Gastroesophageal sphincter (tissue), 3 donors: ENCODE measurements at regions not wholly inside any gene's neighbourhood (a gene's known extent, or its start where the extent isn't known, plus 50 kb on each side); places are given as distances from the start of the nearest gene placed in this dataset.

Experiments used
- EP300 ChIP-seq: sonication (generic); formaldehyde crosslinking; IDR thresholded peaks from one replicate; pipeline ENCODE4 v1.6.1; 2017; ENCODE audit warnings: antibody characterized with exemption, mild to moderate bottlenecking
- POLR2A ChIP-seq, 2 donors: fragments of 450-650 bp; IDR thresholded peaks; one replicate each; pipeline ENCODE4 v1.6.1; 2017; ENCODE audit warnings: antibody characterized with exemption in 2 of 2, mild to moderate bottlenecking in 2 of 2, moderate library complexity in 1 of 2
- POLR2AphosphoS5 ChIP-seq: sonication (generic); formaldehyde crosslinking; IDR thresholded peaks from one replicate; pipeline ENCODE4 v1.6.1; 2017; ENCODE audit warnings: antibody characterized with exemption
- TF ChIP-seq, protein P1 (sequence below), 4 experiments: fragments of 200-600 bp in 2 of 4; fragments of 450-650 bp in 2 of 4; sonication (generic) in 1 of 4; IDR thresholded peaks; one replicate each; pipeline ENCODE4 v1.5.1; 2017 to 2019; ENCODE audit warnings: antibody characterized with exemption in 4 of 4, mild to moderate bottlenecking in 2 of 4, moderate library complexity in 2 of 4

DNA sequence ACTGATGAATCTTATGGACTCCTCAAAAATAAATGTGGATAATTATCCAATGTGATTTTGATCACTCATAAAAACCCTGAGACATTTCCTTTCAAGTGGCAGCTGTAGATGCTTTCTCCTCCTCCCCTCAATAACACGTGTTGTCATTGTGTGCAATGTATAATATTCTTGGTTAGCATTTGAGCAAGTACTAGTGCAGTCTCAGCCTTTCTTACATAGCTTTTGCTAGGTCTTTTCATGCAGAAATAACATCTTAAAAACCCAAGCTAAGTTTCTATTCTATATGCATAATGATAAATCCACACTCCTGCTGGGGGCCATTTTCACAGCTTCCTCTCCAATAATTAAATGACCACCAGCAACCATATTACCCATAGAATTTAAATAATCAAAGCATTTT, 1835.2 kb upstream of the NUDT12 start:
- TF ChIP-seq POLR2A (IDR thresholded peaks at IDR 0.05) (no peak), EP300 (no peak), POLR2AphosphoS5 (no peak)
- TF ChIP-seq, protein P1, sequence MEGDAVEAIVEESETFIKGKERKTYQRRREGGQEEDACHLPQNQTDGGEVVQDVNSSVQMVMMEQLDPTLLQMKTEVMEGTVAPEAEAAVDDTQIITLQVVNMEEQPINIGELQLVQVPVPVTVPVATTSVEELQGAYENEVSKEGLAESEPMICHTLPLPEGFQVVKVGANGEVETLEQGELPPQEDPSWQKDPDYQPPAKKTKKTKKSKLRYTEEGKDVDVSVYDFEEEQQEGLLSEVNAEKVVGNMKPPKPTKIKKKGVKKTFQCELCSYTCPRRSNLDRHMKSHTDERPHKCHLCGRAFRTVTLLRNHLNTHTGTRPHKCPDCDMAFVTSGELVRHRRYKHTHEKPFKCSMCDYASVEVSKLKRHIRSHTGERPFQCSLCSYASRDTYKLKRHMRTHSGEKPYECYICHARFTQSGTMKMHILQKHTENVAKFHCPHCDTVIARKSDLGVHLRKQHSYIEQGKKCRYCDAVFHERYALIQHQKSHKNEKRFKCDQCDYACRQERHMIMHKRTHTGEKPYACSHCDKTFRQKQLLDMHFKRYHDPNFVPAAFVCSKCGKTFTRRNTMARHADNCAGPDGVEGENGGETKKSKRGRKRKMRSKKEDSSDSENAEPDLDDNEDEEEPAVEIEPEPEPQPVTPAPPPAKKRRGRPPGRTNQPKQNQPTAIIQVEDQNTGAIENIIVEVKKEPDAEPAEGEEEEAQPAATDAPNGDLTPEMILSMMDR (IDR thresholded peaks at IDR 0.05), result no peak
